ENCODE measurements at regions not wholly inside any gene's neighbourhood (a gene's known extent, or its start where the extent isn't known, plus 50 kb on each side); places are given as distances from the start of the nearest gene placed in this dataset.
A peak's percentile ranks its signal among the peaks of the same experiment; 100 is the strongest.

- TF ChIP-seq CTCF (IDR thresholded peaks at IDR 0.05) (peak in 5 of 6 experiments; percentile 34 to 48 (median 40)), POLR2A (IDR thresholded peaks at IDR 0.05) (no peak)
Observed at GRCh38 chr9:13351778-13352386, 72.4 kb upstream of the MPDZ start.

Data from Peyer's patch (tissue), 4 donors.